HepG2 (cell line): ENCODE measurements at regions not wholly inside any gene's neighbourhood (a gene's known extent, or its start where the extent isn't known, plus 50 kb on each side); places are given as distances from the start of the nearest gene placed in this dataset.

Experiments used
- BHLHE40 ChIP-seq: IDR thresholded peaks from 2 replicates; pipeline ENCODE4 v1.6.1; 2011; ENCODE audit warnings: low read length, improper control_type of control experiment
- CREB1 ChIP-seq, 2 experiments: fragments of 450-650 bp in 1 of 2; IDR thresholded peaks; 2 replicates each; pipeline ENCODE4 v1.6.1; 2016 to 2017; ENCODE audit warnings: control low read depth in 1 of 2, mild to moderate bottlenecking in 1 of 2, missing compliant biosample characterization in 1 of 2, missing genetic modification characterization in 1 of 2
- CTCF ChIP-seq: sonication (generic); formaldehyde crosslinking; IDR thresholded peaks from 2 replicates; pipeline ENCODE4 v1.5.0; 2020; ENCODE audit warnings: mild to moderate bottlenecking, missing genetic modification reagents, moderate library complexity
- E2F5 ChIP-seq: sonication (generic); formaldehyde crosslinking; conservative IDR thresholded peaks from 2 replicates; pipeline ENCODE4 v1.4.0; 2020; ENCODE audit warnings: missing genetic modification reagents
- FOXK2 ChIP-seq: fragments of 450-650 bp; IDR thresholded peaks from 2 replicates; pipeline ENCODE4 v1.6.1; 2016
- HOMEZ ChIP-seq: IDR thresholded peaks from 2 replicates; pipeline ENCODE4 v1.6.1; 2016; ENCODE audit warnings: low read depth
- MLX ChIP-seq: IDR thresholded peaks from 2 replicates; pipeline ENCODE4 v1.6.1; 2016
- TAF1 ChIP-seq: sonication (generic); formaldehyde crosslinking; IDR thresholded peaks from 2 replicates; pipeline ENCODE4 v1.4.0; 2020; ENCODE audit warnings: missing genetic modification reagents
- ZBTB34 ChIP-seq: sonication (generic); formaldehyde crosslinking; IDR thresholded peaks from 2 replicates; pipeline ENCODE4 v1.8.0; 2022; ENCODE audit warnings: mild to moderate bottlenecking, missing genetic modification reagents
- ZBTB40 ChIP-seq, 2 experiments: fragments of 450-650 bp in 1 of 2; sonication (generic) in 1 of 2; formaldehyde crosslinking in 1 of 2; IDR thresholded peaks; 2 replicates each; pipeline versions ENCODE4 v1.6.1 to v1.8.0; 2016 to 2022; ENCODE audit warnings: antibody characterized with exemption in 1 of 2, mild to moderate bottlenecking in 1 of 2, missing genetic modification reagents in 1 of 2
- ZNF30 ChIP-seq: sonication (generic); formaldehyde crosslinking; IDR thresholded peaks from 2 replicates; pipeline ENCODE4 v1.5.0; 2020; ENCODE audit warnings: mild to moderate bottlenecking, missing genetic modification reagents
- ZNF780A ChIP-seq: sonication (generic); formaldehyde crosslinking; IDR thresholded peaks from 2 replicates; pipeline ENCODE4 v1.8.0; 2022; ENCODE audit warnings: mild to moderate bottlenecking, missing genetic modification reagents, moderate library complexity

- no peak for TF ChIP-seq ZBTB34
- no peak for TF ChIP-seq MLX (CRISPR knock-in tag)
- no peak for TF ChIP-seq ZBTB40 (IDR thresholded peaks at IDR 0.05)
- TF ChIP-seq ZBTB40 (CRISPR knock-in tag; IDR thresholded peaks at IDR 0.05), result no peak
- no peak for TF ChIP-seq E2F5 (CRISPR knock-in tag)
- TF ChIP-seq CREB1 (IDR thresholded peaks at IDR 0.05), result no peak
- TF ChIP-seq CREB1 (CRISPR knock-in tag; IDR thresholded peaks at IDR 0.05), result no peak
- TF ChIP-seq TAF1 (CRISPR knock-in tag), result no peak
- TF ChIP-seq ZNF780A (CRISPR knock-in tag), result no peak
- no peak for TF ChIP-seq CTCF (CRISPR knock-in tag)
- no peak for TF ChIP-seq HOMEZ
- no peak for TF ChIP-seq ZNF30 (CRISPR knock-in tag)
- TF ChIP-seq BHLHE40, result no peak
- no peak for TF ChIP-seq FOXK2
These were observed 389.7 kb upstream of the ROBO1 start for GRCh38 chr3:80157546-80157945.
